ENCODE measurements at regions not wholly inside any gene's neighbourhood (a gene's known extent, or its start where the extent isn't known, plus 50 kb on each side); places are given as distances from the start of the nearest gene placed in this dataset.
"Not testable (repeated sequence)": the region's sequence is repeated elsewhere in the genome, so short reads cannot be mapped to it uniquely, and the experiment has no call there.

DNA sequence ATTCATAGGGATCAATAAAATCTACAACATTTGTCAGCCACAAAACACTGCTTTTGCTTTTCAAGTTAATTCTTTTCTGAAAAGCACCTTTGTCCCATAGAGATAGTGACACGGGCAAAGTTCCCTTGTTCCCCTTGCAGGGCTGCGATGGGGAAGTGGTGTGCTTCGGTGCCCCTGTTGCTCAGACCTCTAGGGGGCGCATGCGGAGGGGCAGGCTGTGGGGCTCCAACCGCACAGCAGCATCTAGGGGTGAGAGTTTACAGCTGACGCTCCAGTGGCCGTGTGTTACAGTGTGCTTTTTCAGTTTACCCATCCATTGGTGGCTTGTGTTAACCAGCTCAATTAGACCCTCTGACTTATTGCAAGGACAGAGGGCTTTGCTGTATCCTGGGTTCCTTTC is 1432.2 kb upstream of the ACVR2A start:
- H3K4me2 ChIP-seq (ENCODE audit: low read length, poor library complexity, severe bottlenecking) = no peak overlapping the region
- no peak overlapping the region for H3K9ac ChIP-seq (ENCODE audit: low read length)
- H3K4me1 ChIP-seq (ENCODE audit: control insufficient read depth, insufficient read depth, low read depth, low read length) = no peaks in the 10 kb centered on the region
- H3K27me3 ChIP-seq (ENCODE audit: control insufficient read depth in 1 of 2, insufficient read depth in 1 of 2, low read length in 2 of 2) = no peaks in the 10 kb centered on the region
- no peaks in the 10 kb centered on the region for H3K9me3 ChIP-seq (ENCODE audit: control insufficient read depth, low read length)
- H2BK15ac ChIP-seq (ENCODE audit: low read depth, poor library complexity, severe bottlenecking) = no peak overlapping the region
- no peak overlapping the region for H2BK12ac ChIP-seq (ENCODE audit: low read length in 2 of 2)
- H2AFZ ChIP-seq (ENCODE audit: low read depth, low read length) = no peak overlapping the region
- H3K36me3 ChIP-seq (ENCODE audit: control insufficient read depth in 1 of 2, insufficient read depth in 2 of 2, low read depth in 1 of 2, low read length in 2 of 2) = no peaks in the 10 kb centered on the region
- H3K4ac ChIP-seq (ENCODE audit: low read depth in 1 of 2, low read length in 2 of 2) = no peak overlapping the region
- no peak overlapping the region for H3K27ac ChIP-seq (ENCODE audit: low read length, poor library complexity, severe bottlenecking)
- H3K79me1 ChIP-seq (replicated peaks; ENCODE audit: low read length, poor library complexity, severe bottlenecking) = no peaks in the 10 kb centered on the region
- no peak overlapping the region for H3K23ac ChIP-seq (ENCODE audit: low read length in 2 of 2)
- no peak overlapping the region for H2BK5ac ChIP-seq (ENCODE audit: low read depth, low read length, poor library complexity, severe bottlenecking)
- H3K18ac ChIP-seq (ENCODE audit: low read depth in 1 of 2, low read length in 2 of 2) = no peak overlapping the region
- 80% methylated on average over 8 of the region's 8 CpGs for WGBS
- H4K8ac ChIP-seq (ENCODE audit: low read length) = no peak overlapping the region
- no peak overlapping the region for H3K14ac ChIP-seq (ENCODE audit: low read length in 2 of 2)
- H3K4me3 ChIP-seq (ENCODE audit: insufficient read depth in 1 of 2, low read depth in 1 of 2, low read length in 2 of 2) = no peak overlapping the region
- H4K91ac ChIP-seq (ENCODE audit: low read length) = no peak overlapping the region
- no peak overlapping the region for H2BK120ac ChIP-seq (ENCODE audit: low read depth, low read length)
- no peak overlapping the region for H2AK5ac ChIP-seq (ENCODE audit: low read length, severe bottlenecking)
- no peak for DNase-seq

DNA sequence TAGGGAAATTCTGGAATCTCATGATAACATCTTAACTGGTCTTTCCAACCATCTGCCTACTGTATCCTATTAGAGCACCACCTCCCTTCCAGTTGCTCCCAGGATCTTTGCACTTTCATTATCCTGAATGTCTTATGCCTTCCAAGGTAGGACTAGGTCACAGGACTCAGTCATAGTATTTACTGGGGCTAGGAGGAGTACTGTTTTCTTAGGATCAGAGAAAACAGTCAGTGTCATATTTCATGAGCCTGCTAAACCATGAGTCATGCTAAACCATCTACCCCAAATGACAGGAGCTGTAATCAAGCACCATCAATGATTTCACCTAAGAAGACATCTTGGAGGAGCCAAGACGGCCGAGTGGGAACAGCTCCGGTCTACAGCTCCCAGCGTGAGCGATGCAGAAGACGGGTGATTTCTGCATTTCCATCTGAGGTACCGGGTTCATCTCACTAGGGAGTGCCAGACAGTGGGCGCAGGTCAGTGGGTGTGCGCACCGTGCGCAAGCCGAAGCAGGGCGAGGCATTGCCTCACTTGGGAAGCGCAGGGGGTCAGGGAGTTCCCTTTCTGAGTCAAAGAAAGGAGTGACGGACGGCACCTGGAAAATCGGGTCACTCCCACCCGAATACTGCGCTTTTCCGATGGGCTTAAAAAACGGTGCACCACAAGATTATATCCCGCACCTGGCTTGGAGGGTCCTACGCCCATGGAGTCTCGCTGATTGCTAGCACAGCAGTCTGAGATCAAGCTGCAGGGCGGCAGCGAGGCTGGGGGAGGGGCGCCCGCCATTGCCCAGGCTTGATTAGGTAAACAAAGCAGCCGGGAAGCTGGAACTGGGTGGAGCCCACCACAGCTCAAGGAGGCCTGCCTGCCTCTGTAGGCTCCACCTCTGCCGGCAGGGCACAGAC is 1439.2 kb upstream of the ACVR2A start:
- not testable (repeated sequence) for H4K91ac ChIP-seq (ENCODE audit: low read length); H3K27me3 ChIP-seq (ENCODE audit: control insufficient read depth in 1 of 2, insufficient read depth in 1 of 2, low read length in 2 of 2); H3K27ac ChIP-seq (ENCODE audit: low read length, poor library complexity, severe bottlenecking); H2AK5ac ChIP-seq (ENCODE audit: low read length, severe bottlenecking); H3K4me2 ChIP-seq (ENCODE audit: low read length, poor library complexity, severe bottlenecking); H4K8ac ChIP-seq (ENCODE audit: low read length); H3K79me1 ChIP-seq (replicated peaks; ENCODE audit: low read length, poor library complexity, severe bottlenecking); H3K4ac ChIP-seq (ENCODE audit: low read depth in 1 of 2, low read length in 2 of 2); H2BK5ac ChIP-seq (ENCODE audit: low read depth, low read length, poor library complexity, severe bottlenecking); DNase-seq; H3K14ac ChIP-seq (ENCODE audit: low read length in 2 of 2); H3K18ac ChIP-seq (ENCODE audit: low read depth in 1 of 2, low read length in 2 of 2); H2BK15ac ChIP-seq (ENCODE audit: low read depth, poor library complexity, severe bottlenecking); H3K23ac ChIP-seq (ENCODE audit: low read length in 2 of 2); H3K36me3 ChIP-seq (ENCODE audit: control insufficient read depth in 1 of 2, insufficient read depth in 2 of 2, low read depth in 1 of 2, low read length in 2 of 2); H3K4me3 ChIP-seq (ENCODE audit: insufficient read depth in 1 of 2, low read depth in 1 of 2, low read length in 2 of 2); H2BK120ac ChIP-seq (ENCODE audit: low read depth, low read length); H3K4me1 ChIP-seq (ENCODE audit: control insufficient read depth, insufficient read depth, low read depth, low read length); H2AFZ ChIP-seq (ENCODE audit: low read depth, low read length); H3K9me3 ChIP-seq (ENCODE audit: control insufficient read depth, low read length); H3K9ac ChIP-seq (ENCODE audit: low read length); H2BK12ac ChIP-seq (ENCODE audit: low read length in 2 of 2)
- WGBS = 93% methylated on average over 29 of the region's 30 CpGs

DNA sequence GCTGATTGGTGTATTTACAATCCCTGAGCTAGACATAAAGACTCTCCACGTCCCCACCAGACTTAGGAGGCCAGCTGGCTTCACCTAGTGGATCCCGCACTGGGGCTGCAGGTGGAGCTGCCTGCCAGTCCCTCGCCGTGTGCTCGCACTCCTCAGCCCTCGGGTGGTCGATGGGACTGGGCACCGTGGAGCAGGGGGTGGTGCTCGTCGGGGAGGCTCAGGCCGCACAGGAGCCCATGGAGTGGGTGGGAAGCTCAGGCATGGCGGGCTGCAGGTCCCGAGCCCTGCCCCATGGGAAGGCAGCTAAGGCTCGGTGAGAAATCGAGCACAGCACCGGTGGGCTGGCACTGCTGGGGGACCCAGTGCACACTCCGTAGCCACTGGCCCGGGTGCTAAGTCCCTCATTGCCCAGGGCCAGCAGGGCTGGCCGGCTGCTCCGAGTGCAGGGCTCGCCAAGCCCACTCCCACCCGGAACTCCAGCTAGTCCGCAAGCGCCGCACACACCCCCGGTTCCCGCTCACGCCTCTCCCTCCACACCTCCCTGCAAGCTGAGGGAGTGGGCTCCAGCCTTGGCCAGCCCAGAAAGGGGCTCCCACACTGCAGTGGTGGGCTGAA is 1441.2 kb upstream of the ACVR2A start:
- not testable (repeated sequence) for H3K79me1 ChIP-seq (replicated peaks; ENCODE audit: low read length, poor library complexity, severe bottlenecking); H2BK15ac ChIP-seq (ENCODE audit: low read depth, poor library complexity, severe bottlenecking); H3K36me3 ChIP-seq (ENCODE audit: control insufficient read depth in 1 of 2, insufficient read depth in 2 of 2, low read depth in 1 of 2, low read length in 2 of 2); H3K9me3 ChIP-seq (ENCODE audit: control insufficient read depth, low read length); H2AK5ac ChIP-seq (ENCODE audit: low read length, severe bottlenecking); DNase-seq; H3K23ac ChIP-seq (ENCODE audit: low read length in 2 of 2); H3K27ac ChIP-seq (ENCODE audit: low read length, poor library complexity, severe bottlenecking); H3K18ac ChIP-seq (ENCODE audit: low read depth in 1 of 2, low read length in 2 of 2); H3K4me2 ChIP-seq (ENCODE audit: low read length, poor library complexity, severe bottlenecking); H3K4ac ChIP-seq (ENCODE audit: low read depth in 1 of 2, low read length in 2 of 2); H2BK12ac ChIP-seq (ENCODE audit: low read length in 2 of 2); H4K8ac ChIP-seq (ENCODE audit: low read length); H3K9ac ChIP-seq (ENCODE audit: low read length); H3K27me3 ChIP-seq (ENCODE audit: control insufficient read depth in 1 of 2, insufficient read depth in 1 of 2, low read length in 2 of 2); H2BK120ac ChIP-seq (ENCODE audit: low read depth, low read length); H3K4me3 ChIP-seq (ENCODE audit: insufficient read depth in 1 of 2, low read depth in 1 of 2, low read length in 2 of 2); H2BK5ac ChIP-seq (ENCODE audit: low read depth, low read length, poor library complexity, severe bottlenecking); H3K4me1 ChIP-seq (ENCODE audit: control insufficient read depth, insufficient read depth, low read depth, low read length); H2AFZ ChIP-seq (ENCODE audit: low read depth, low read length); H4K91ac ChIP-seq (ENCODE audit: low read length); H3K14ac ChIP-seq (ENCODE audit: low read length in 2 of 2)
- 96% methylated on average over 28 of the region's 28 CpGs for WGBS

DNA sequence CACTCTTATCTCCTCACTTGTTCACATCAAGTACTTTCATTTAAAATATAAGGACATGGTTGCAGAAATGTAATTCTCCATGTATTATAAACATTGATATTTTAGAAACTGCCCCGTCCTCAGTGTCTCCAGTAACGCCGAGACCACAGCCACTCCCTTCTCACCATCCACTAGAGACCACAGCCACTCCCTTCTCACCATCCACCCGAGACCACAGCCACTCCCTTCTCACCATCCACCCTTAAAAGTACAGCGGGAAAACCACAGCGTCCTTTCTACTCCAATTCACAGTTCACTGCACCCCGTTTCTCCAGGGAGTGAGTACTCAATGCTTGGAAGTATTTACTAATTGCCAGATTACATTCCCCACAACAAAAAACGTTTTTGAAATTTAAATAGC is 1452.2 kb upstream of the ACVR2A start:
- no peak overlapping the region for H2AFZ ChIP-seq (ENCODE audit: low read depth, low read length)
- H3K9me3 ChIP-seq (ENCODE audit: control insufficient read depth, low read length) = no peaks in the 10 kb centered on the region
- no peak overlapping the region for H2AK5ac ChIP-seq (ENCODE audit: low read length, severe bottlenecking)
- no peaks in the 10 kb centered on the region for H3K79me1 ChIP-seq (replicated peaks; ENCODE audit: low read length, poor library complexity, severe bottlenecking)
- H2BK5ac ChIP-seq (ENCODE audit: low read depth, low read length, poor library complexity, severe bottlenecking) = no peak overlapping the region
- H3K4me3 ChIP-seq (ENCODE audit: insufficient read depth in 1 of 2, low read depth in 1 of 2, low read length in 2 of 2) = no peak overlapping the region
- no peak overlapping the region for H2BK120ac ChIP-seq (ENCODE audit: low read depth, low read length)
- H2BK12ac ChIP-seq (ENCODE audit: low read length in 2 of 2) = no peak overlapping the region
- H3K4me1 ChIP-seq (ENCODE audit: control insufficient read depth, insufficient read depth, low read depth, low read length) = no peaks in the 10 kb centered on the region
- no peak overlapping the region for H3K9ac ChIP-seq (ENCODE audit: low read length)
- H3K14ac ChIP-seq (ENCODE audit: low read length in 2 of 2) = no peak overlapping the region
- no peak overlapping the region for H4K8ac ChIP-seq (ENCODE audit: low read length)
- 90% methylated on average over 4 of the region's 8 CpGs for WGBS
- no peak for DNase-seq
- H3K27me3 ChIP-seq (ENCODE audit: control insufficient read depth in 1 of 2, insufficient read depth in 1 of 2, low read length in 2 of 2) = no peaks in the 10 kb centered on the region
- no peak overlapping the region for H3K4me2 ChIP-seq (ENCODE audit: low read length, poor library complexity, severe bottlenecking)
- H4K91ac ChIP-seq (ENCODE audit: low read length) = no peak overlapping the region
- no peak overlapping the region for H3K27ac ChIP-seq (ENCODE audit: low read length, poor library complexity, severe bottlenecking)
- H3K23ac ChIP-seq (ENCODE audit: low read length in 2 of 2) = no peak overlapping the region
- H2BK15ac ChIP-seq (ENCODE audit: low read depth, poor library complexity, severe bottlenecking) = no peak overlapping the region
- H3K4ac ChIP-seq (ENCODE audit: low read depth in 1 of 2, low read length in 2 of 2) = no peak overlapping the region
- H3K36me3 ChIP-seq (ENCODE audit: control insufficient read depth in 1 of 2, insufficient read depth in 2 of 2, low read depth in 1 of 2, low read length in 2 of 2) = no peaks in the 10 kb centered on the region
- H3K18ac ChIP-seq (ENCODE audit: low read depth in 1 of 2, low read length in 2 of 2) = no peak overlapping the region
